GM23338 (cell line): ENCODE measurements at regions not wholly inside any gene's neighbourhood (a gene's known extent, or its start where the extent isn't known, plus 50 kb on each side); places are given as distances from the start of the nearest gene placed in this dataset.

Experiments
- CREB1 ChIP-seq: fragments of 250-450 bp; sonication (Bioruptor Pico); IDR thresholded peaks from 2 replicates; pipeline ENCODE4 v1.5.0; 2020; ENCODE audit warnings: low read depth, mild to moderate bottlenecking, moderate library complexity
- CTCF ChIP-seq, 2 experiments: fragments of 200-600 bp in 1 of 2; sonication (generic) in 1 of 2; conservative IDR thresholded peaks; 2 replicates each; pipeline versions ENCODE4 v1.5.1 to v1.6.1; 2016 to 2017; ENCODE audit warnings: antibody characterized with exemption in 2 of 2, low read depth in 2 of 2, mild to moderate bottlenecking in 2 of 2, moderate library complexity in 1 of 2
- ETS1 ChIP-seq: IDR thresholded peaks from 2 replicates; pipeline ENCODE4 v1.6.1; 2016; ENCODE audit warnings: antibody characterized with exemption
- EZH2 ChIP-seq: fragments of 200-600 bp; sonication (generic); IDR thresholded peaks from one replicate; pipeline ENCODE4 v1.8.0; 2017; ENCODE audit warnings: antibody characterized with exemption, mild to moderate bottlenecking, low read depth; ENCODE audit not compliant: unreplicated experiment
- EZH2phosphoT487 ChIP-seq: fragments of 200-600 bp; sonication (generic); IDR thresholded peaks from one replicate; pipeline ENCODE4 v1.8.1; 2018; ENCODE audit warnings: antibody characterized with exemption; ENCODE audit not compliant: unreplicated experiment
- JUNB ChIP-seq: IDR thresholded peaks from one replicate; pipeline ENCODE4 v1.6.1; 2016; ENCODE audit warnings: antibody characterized with exemption; ENCODE audit not compliant: unreplicated experiment
- NANOG ChIP-seq: IDR thresholded peaks from 2 replicates; pipeline ENCODE4 v1.6.1; 2016; ENCODE audit warnings: antibody characterized with exemption, borderline replicate concordance
- POLR2AphosphoS5 ChIP-seq: IDR thresholded peaks from 2 replicates; pipeline ENCODE4 v1.6.1; 2016; ENCODE audit warnings: antibody characterized with exemption, low read depth
- REST ChIP-seq: IDR thresholded peaks from one replicate; pipeline ENCODE4 v1.6.1; 2018; ENCODE audit warnings: antibody characterized with exemption; ENCODE audit not compliant: unreplicated experiment
- STAT1 ChIP-seq: IDR thresholded peaks from one replicate; pipeline ENCODE4 v1.6.1; 2016; ENCODE audit warnings: antibody characterized with exemption; ENCODE audit not compliant: unreplicated experiment
- ZNF114 ChIP-seq: fragments of 250-450 bp; sonication (Bioruptor Pico); IDR thresholded peaks from 2 replicates; pipeline ENCODE4 v1.5.0; 2020; ENCODE audit warnings: mild to moderate bottlenecking, moderate library complexity
- ZNF331 ChIP-seq: fragments of 250-450 bp; sonication (Bioruptor Pico); IDR thresholded peaks from 2 replicates; pipeline ENCODE4 v1.5.0; 2020; ENCODE audit warnings: low read depth, mild to moderate bottlenecking, moderate library complexity
- ZNF462 ChIP-seq: fragments of 250-450 bp; sonication (Bioruptor Pico); IDR thresholded peaks from 2 replicates; pipeline ENCODE4 v1.5.0; 2020; ENCODE audit warnings: mild to moderate bottlenecking, moderate library complexity

- TF ChIP-seq CTCF (conservative IDR thresholded peaks at IDR 0.05; ENCODE audit: low read depth in 2 of 2) = no peak
- no peak for TF ChIP-seq REST
- TF ChIP-seq CREB1 (CRISPR knock-in tag) = no peak
- no peak for TF ChIP-seq POLR2AphosphoS5
- TF ChIP-seq EZH2 = no peak
- TF ChIP-seq STAT1 = no peak
- no peak for TF ChIP-seq ETS1
- no peak for TF ChIP-seq EZH2phosphoT487
- no peak for TF ChIP-seq JUNB
- TF ChIP-seq NANOG = no peak
- TF ChIP-seq ZNF462 (CRISPR knock-in tag) = no peak
- TF ChIP-seq ZNF331 (CRISPR knock-in tag) = no peak
- no peak for TF ChIP-seq ZNF114
Measured at GRCh38 chr5:115458416-115458815, 86.2 kb downstream of the FEM1C start.
